H1 (cell line): ENCODE measurements at regions not wholly inside any gene's neighbourhood (a gene's known extent, or its start where the extent isn't known, plus 50 kb on each side); places are given as distances from the start of the nearest gene placed in this dataset.

Source experiments
- CHD2 ChIP-seq: IDR thresholded peaks from 2 replicates; pipeline ENCODE4 v1.6.1; 2012; ENCODE audit warnings: low read length, improper control_type of control experiment
- EP300 ChIP-seq, 2 experiments: IDR thresholded peaks; 1 replicate in 1 of 2; 2 replicates in 1 of 2; pipeline ENCODE4 v1.6.1; 2011 to 2012; ENCODE audit warnings: low read depth in 2 of 2, low read length in 2 of 2, mild to moderate bottlenecking in 2 of 2, borderline replicate concordance in 1 of 2, inconsistent platforms in 1 of 2, moderate library complexity in 1 of 2
- FOSL1 ChIP-seq: IDR thresholded peaks from 2 replicates; pipeline ENCODE4 v1.6.1; 2011; ENCODE audit warnings: mild to moderate bottlenecking, low read depth, low read length, moderate library complexity; ENCODE audit not compliant: insufficient read depth
- POLR2AphosphoS5 ChIP-seq: IDR thresholded peaks from 2 replicates; pipeline ENCODE4 v1.6.1; 2011; ENCODE audit warnings: low read depth, low read length
- SAP30 ChIP-seq: fragments of 300-600 bp; sonication (generic); IDR thresholded peaks from 2 replicates; pipeline ENCODE4 v1.7.1; 2012; ENCODE audit warnings: low read length, moderate library complexity, mild to moderate bottlenecking, inconsistent platforms; ENCODE audit not compliant: insufficient read depth, insufficient replicate concordance
- SP1 ChIP-seq: IDR thresholded peaks from 2 replicates; pipeline ENCODE4 v1.6.1; 2011; ENCODE audit warnings: low read depth, low read length
- TF ChIP-seq, protein P1 (sequence below): fragments of 300-600 bp; sonication (generic); IDR thresholded peaks from 2 replicates; pipeline ENCODE4 v1.7.1; 2012; ENCODE audit warnings: low read length, moderate library complexity, mild to moderate bottlenecking, inconsistent platforms; ENCODE audit not compliant: insufficient replicate concordance
- TF ChIP-seq, protein P2 (sequence below), 3 experiments: IDR thresholded peaks; 1 replicate in 2 of 3; 2 replicates in 1 of 3; pipeline versions ENCODE4 v1.5.1 to v1.6.1; 2011; ENCODE audit warnings: low read length in 3 of 3, mild to moderate bottlenecking in 3 of 3, inconsistent platforms in 2 of 3, low read depth in 1 of 3, moderate library complexity in 1 of 3; ENCODE audit not compliant: insufficient read depth in 1 of 3; ENCODE audit errors: control extremely low read depth in 1 of 3

DNA sequence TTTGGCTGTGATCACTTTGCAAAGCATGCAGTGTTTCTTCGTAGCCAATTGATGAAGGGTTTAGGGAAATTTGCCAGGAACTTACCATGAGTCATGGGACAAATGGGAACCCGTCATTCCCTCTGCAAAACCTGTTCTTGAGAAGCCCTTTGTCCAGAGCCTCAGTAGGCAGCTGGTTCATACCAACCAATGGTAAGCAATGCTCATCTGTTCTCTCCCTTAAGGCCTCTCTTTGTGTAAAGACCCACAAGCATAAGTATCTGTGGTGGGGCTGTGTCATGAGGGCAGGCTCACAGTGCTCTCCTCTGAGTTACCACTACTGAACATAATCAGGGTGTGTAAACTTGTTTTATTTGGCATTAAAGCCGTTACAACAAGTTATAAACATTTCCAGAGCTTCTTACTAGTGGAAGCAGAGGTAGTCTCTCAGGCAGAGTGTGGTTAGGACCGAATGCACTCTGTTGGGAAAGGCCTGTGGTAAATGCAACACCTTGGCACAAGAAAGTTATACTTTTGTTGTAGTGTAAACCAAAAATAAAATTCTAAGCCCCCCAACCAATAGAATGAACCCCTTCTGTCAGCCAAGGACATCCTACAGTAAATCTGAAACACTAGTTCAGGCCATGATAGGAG is 119.8 kb downstream of the SINHCAF start (continued):
- TF ChIP-seq, protein P1, sequence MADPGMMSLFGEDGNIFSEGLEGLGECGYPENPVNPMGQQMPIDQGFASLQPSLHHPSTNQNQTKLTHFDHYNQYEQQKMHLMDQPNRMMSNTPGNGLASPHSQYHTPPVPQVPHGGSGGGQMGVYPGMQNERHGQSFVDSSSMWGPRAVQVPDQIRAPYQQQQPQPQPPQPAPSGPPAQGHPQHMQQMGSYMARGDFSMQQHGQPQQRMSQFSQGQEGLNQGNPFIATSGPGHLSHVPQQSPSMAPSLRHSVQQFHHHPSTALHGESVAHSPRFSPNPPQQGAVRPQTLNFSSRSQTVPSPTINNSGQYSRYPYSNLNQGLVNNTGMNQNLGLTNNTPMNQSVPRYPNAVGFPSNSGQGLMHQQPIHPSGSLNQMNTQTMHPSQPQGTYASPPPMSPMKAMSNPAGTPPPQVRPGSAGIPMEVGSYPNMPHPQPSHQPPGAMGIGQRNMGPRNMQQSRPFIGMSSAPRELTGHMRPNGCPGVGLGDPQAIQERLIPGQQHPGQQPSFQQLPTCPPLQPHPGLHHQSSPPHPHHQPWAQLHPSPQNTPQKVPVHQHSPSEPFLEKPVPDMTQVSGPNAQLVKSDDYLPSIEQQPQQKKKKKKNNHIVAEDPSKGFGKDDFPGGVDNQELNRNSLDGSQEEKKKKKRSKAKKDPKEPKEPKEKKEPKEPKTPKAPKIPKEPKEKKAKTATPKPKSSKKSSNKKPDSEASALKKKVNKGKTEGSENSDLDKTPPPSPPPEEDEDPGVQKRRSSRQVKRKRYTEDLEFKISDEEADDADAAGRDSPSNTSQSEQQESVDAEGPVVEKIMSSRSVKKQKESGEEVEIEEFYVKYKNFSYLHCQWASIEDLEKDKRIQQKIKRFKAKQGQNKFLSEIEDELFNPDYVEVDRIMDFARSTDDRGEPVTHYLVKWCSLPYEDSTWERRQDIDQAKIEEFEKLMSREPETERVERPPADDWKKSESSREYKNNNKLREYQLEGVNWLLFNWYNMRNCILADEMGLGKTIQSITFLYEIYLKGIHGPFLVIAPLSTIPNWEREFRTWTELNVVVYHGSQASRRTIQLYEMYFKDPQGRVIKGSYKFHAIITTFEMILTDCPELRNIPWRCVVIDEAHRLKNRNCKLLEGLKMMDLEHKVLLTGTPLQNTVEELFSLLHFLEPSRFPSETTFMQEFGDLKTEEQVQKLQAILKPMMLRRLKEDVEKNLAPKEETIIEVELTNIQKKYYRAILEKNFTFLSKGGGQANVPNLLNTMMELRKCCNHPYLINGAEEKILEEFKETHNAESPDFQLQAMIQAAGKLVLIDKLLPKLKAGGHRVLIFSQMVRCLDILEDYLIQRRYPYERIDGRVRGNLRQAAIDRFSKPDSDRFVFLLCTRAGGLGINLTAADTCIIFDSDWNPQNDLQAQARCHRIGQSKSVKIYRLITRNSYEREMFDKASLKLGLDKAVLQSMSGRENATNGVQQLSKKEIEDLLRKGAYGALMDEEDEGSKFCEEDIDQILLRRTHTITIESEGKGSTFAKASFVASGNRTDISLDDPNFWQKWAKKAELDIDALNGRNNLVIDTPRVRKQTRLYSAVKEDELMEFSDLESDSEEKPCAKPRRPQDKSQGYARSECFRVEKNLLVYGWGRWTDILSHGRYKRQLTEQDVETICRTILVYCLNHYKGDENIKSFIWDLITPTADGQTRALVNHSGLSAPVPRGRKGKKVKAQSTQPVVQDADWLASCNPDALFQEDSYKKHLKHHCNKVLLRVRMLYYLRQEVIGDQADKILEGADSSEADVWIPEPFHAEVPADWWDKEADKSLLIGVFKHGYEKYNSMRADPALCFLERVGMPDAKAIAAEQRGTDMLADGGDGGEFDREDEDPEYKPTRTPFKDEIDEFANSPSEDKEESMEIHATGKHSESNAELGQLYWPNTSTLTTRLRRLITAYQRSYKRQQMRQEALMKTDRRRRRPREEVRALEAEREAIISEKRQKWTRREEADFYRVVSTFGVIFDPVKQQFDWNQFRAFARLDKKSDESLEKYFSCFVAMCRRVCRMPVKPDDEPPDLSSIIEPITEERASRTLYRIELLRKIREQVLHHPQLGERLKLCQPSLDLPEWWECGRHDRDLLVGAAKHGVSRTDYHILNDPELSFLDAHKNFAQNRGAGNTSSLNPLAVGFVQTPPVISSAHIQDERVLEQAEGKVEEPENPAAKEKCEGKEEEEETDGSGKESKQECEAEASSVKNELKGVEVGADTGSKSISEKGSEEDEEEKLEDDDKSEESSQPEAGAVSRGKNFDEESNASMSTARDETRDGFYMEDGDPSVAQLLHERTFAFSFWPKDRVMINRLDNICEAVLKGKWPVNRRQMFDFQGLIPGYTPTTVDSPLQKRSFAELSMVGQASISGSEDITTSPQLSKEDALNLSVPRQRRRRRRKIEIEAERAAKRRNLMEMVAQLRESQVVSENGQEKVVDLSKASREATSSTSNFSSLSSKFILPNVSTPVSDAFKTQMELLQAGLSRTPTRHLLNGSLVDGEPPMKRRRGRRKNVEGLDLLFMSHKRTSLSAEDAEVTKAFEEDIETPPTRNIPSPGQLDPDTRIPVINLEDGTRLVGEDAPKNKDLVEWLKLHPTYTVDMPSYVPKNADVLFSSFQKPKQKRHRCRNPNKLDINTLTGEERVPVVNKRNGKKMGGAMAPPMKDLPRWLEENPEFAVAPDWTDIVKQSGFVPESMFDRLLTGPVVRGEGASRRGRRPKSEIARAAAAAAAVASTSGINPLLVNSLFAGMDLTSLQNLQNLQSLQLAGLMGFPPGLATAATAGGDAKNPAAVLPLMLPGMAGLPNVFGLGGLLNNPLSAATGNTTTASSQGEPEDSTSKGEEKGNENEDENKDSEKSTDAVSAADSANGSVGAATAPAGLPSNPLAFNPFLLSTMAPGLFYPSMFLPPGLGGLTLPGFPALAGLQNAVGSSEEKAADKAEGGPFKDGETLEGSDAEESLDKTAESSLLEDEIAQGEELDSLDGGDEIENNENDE, result no peak
- TF ChIP-seq, protein P2, sequence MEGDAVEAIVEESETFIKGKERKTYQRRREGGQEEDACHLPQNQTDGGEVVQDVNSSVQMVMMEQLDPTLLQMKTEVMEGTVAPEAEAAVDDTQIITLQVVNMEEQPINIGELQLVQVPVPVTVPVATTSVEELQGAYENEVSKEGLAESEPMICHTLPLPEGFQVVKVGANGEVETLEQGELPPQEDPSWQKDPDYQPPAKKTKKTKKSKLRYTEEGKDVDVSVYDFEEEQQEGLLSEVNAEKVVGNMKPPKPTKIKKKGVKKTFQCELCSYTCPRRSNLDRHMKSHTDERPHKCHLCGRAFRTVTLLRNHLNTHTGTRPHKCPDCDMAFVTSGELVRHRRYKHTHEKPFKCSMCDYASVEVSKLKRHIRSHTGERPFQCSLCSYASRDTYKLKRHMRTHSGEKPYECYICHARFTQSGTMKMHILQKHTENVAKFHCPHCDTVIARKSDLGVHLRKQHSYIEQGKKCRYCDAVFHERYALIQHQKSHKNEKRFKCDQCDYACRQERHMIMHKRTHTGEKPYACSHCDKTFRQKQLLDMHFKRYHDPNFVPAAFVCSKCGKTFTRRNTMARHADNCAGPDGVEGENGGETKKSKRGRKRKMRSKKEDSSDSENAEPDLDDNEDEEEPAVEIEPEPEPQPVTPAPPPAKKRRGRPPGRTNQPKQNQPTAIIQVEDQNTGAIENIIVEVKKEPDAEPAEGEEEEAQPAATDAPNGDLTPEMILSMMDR (IDR thresholded peaks at IDR 0.05; ENCODE audit: control extremely low read depth in 1 of 3, insufficient read depth in 1 of 3, low read depth in 1 of 3, low read length in 3 of 3), result no peak
- TF ChIP-seq FOSL1, result no peak
- TF ChIP-seq SAP30, result no peak
- no peak for TF ChIP-seq POLR2AphosphoS5
- no peak for TF ChIP-seq EP300 (IDR thresholded peaks at IDR 0.05; ENCODE audit: borderline replicate concordance in 1 of 2, low read depth in 2 of 2, low read length in 2 of 2)
- TF ChIP-seq SP1, result no peak
- TF ChIP-seq CHD2, result 0 out of 2 replicates have a peak, but pooled peaks have one; percentile 14
